SU-DHL-6 (cell line): ENCODE measurements at regions not wholly inside any gene's neighbourhood (a gene's known extent, or its start where the extent isn't known, plus 50 kb on each side); places are given as distances from the start of the nearest gene placed in this dataset.

Experiments used
- CTCF ChIP-seq: fragments of 200-600 bp; sonication (generic); IDR thresholded peaks from one replicate; pipeline ENCODE4 v1.5.1; 2017; ENCODE audit warnings: antibody characterized with exemption, mild to moderate bottlenecking, low read length, moderate library complexity; ENCODE audit not compliant: insufficient read depth, poor library complexity, severe bottlenecking
- EZH2phosphoT487 ChIP-seq: fragments of 200-600 bp; sonication (generic), shearing (Covaris generic); conservative IDR thresholded peaks from 2 replicates; pipeline ENCODE4 v1.6.1; 2018; ENCODE audit warnings: mild to moderate bottlenecking, antibody characterized with exemption, low read length, moderate library complexity, mixed read lengths

- TF ChIP-seq CTCF: no peak
- TF ChIP-seq EZH2phosphoT487: no peak
Observed at GRCh38 chr11:25615069-25615468, 716.9 kb upstream of the ANO3 start.
